ENCODE measurements at regions not wholly inside any gene's neighbourhood (a gene's known extent, or its start where the extent isn't known, plus 50 kb on each side); places are given as distances from the start of the nearest gene placed in this dataset.
A peak's percentile ranks its signal among the peaks of the same experiment; 100 is the strongest.
"Not testable (repeated sequence)": the region's sequence is repeated elsewhere in the genome, so short reads cannot be mapped to it uniquely, and the experiment has no call there.

- no peak for DNase-seq
Measured at GRCh38 chr2:144115739-144116291, 404.1 kb downstream of the ZEB2 start.

- no peak for DNase-seq
Measured at GRCh38 chr2:144114760-144115159, 405.2 kb downstream of the ZEB2 start.

- DNase-seq = peak; percentile 13
Measured at GRCh38 chr2:144111437-144111836, 408.5 kb downstream of the ZEB2 start.

DNA sequence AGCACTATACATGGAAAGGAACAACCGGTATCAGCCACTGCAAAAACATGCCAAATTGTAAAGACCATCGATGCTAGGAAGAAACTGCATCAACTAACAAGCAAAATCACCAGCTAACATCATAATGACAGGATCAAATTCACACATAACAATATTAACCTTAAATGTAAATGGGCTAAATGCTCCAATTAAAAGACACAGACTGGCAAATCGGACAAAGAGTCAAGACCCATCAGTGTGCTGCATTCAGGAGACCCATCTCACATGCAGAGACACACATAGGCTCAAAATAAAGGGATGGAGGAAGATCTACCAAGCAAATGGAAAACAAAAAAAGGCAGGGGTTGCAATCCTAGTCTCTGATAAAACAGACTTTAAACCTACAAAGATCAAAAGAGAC lies 413.8 kb downstream of the ZEB2 start:
- DNase-seq = not testable (repeated sequence)

GRCh38 chr2:144102386-144102785 lies 417.5 kb downstream of the ZEB2 start:
- no peak for DNase-seq

- no peak for DNase-seq
Measured at GRCh38 chr2:144099780-144100377, 420.0 kb downstream of the ZEB2 start.

GRCh38 chr2:144099340-144099739 lies 420.6 kb downstream of the ZEB2 start:
- no peak for DNase-seq

- peak; percentile 50 for DNase-seq
Measured at GRCh38 chr2:144097440-144098225, 422.3 kb downstream of the ZEB2 start.

GRCh38 chr2:144096531-144096930 lies 423.4 kb downstream of the ZEB2 start:
- DNase-seq = no peak

- DNase-seq = no peak
Measured at GRCh38 chr2:144094408-144095151, 425.3 kb downstream of the ZEB2 start.

GRCh38 chr2:144091622-144092021 lies 428.3 kb downstream of the ZEB2 start:
- DNase-seq = no peak

GRCh38 chr2:144088863-144089262 lies 431.1 kb downstream of the ZEB2 start:
- DNase-seq = no peak

DNA sequence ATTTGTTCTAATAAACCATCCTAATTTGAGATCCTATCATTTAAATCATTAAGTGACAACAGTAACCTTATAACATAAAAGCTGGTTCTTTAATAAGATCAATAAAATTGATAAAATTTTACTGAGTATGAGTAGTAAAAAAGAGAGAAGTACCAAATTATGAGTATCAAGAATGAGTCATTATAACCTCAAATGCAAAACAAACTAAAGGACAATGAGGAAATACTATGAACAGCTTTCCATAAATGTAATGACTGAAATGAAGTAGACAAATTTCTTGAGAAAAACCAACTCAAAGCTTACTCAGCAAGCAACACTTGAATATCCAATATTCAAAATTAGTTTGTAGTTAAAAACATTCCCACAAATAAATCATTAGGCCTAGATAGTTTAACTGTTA lies 433.0 kb downstream of the ZEB2 start:
- peak; percentile 22 for DNase-seq

DNA sequence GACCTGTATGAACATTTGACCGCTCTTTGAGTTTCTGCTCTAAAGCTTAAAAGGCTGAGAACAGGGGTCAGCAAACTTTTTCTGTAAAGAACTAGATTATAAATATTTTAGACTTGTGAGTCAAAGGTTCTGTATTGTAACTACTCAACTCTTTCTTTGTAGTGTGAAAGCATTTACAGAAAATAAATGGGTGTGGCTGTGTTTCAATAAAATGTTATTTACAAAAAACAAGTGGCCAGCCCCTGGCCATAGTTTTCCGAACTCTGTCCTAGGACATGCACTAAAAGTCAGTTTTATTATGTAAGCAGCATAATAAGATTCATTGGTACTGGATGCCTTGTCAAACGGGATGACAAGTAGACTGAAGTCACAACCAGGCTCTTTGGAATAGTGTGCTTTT lies 434.9 kb downstream of the ZEB2 start:
- no peak for DNase-seq

GRCh38 chr2:144084114-144084661 lies 435.7 kb downstream of the ZEB2 start:
- DNase-seq = no peak

DNA sequence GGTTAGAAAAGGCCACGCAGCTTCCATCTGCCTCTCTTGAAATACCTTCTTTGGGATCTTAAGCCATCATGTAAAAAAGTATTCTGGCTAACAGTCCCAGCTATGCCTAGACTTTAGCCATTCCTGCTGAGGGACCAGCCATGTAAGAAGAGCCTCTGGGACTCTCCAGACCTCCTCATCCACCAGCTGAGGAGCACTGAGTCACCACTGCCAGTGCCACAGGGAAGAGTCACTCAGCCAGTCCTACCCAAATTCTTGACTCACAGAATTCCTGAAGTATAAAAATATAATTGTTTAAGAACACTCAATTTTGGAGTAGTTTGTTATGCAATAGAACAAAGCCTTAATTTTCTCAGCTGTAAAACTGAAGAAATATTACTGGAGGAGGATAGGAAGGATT lies 436.7 kb downstream of the ZEB2 start:
- DNase-seq = no peak

DNA sequence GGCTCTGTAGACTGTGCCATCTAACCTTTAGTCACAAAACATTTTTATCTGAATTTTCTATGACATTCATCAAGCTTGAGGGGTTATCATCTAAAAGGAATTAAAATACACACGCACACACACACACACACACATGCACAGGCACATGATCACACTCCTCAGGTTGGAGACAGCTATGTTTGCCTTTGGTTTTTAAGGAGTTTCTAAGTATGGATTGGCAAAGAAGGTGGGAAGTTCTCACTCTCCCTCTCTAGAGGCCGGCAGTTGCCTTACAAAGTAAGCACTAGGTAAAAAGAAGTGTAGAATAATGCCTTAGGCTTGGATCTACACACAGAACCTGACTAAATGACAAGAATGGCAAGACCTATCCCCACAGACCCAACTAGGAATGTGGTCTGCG lies 437.1 kb downstream of the ZEB2 start:
- no peak for DNase-seq

DNA sequence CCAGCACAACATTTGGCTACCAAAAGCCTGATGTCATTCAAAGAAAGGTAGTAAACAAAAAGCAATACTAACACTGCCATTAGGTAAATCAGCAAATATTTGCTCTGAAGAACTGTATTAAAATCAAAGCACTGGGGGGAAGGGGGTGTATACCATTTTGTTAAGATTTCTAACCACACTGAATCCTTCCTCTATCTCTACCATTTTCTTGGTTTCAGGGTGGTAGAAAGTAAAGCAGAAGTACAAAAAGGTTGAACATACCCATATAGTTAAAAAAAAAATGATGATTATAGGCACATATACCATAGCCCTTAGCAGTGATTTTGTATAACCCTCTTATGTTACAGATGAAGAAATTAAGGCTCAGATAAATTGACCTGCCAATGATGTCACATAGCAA lies 437.6 kb downstream of the ZEB2 start:
- peak; percentile 6 for DNase-seq

DNA sequence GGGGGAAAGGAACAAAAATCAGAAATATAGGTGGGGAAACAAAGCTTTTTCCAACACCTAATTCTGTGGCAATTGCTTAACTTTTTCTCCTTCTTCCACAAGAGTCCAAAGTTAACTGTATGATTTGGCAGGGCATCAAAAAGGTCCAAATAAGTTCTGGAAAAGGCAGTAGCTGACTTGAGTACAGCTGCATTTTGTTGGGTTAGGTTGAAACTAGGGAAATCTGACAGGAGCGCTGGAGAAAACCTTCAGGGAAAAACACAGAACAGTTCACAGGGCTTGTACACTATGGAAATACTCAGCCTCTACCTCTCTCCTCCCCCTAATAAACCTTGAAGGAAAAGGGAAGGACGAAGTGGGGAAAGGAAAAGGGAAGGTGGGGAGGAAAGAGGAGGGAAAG lies 438.6 kb downstream of the ZEB2 start:
- no peak for DNase-seq

GRCh38 chr2:144079803-144080202 lies 440.1 kb downstream of the ZEB2 start:
- no peak for DNase-seq

DNA sequence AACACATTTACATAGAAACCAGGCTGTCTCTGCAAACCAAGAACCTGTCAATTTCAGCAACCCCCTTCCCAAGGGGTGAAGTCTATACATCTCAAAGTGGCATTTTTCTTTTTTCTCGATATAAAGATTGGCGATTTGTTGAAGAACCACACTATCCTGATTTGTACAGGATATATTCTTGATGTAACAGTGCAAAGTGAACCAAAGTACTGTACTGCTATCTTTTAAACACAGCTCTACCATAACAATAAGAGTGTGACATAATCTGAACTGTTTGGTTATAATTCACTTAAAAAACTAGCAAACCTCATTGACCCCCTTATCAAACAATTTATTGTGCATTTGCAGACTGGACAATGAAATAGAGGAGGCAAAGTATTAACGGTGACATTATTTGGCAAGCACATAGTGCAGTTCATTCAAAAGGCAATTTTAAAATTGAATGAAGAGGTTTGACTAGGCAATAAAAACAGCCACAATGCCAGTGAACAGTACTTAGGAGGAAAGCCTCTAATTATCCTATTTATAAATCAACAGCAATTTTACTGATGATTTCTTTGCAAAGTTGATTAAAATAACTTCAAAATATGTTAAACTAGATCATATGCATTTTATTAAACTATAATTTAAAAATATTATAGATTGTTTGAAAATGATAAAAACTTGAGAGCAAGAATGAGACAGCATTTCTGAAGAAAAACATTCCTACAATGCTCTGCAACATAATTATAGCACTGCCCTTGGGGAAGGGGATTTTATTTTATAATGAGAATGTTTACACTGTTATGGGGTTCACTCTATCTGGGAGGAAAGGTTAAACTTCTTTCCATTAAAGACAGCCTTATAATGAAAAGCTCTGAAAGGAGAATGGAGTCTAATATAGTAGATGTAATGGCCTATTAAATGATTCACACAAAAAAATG lies 440.9 kb downstream of the ZEB2 start:
- DNase-seq = no peak

- DNase-seq = no peak
Measured at GRCh38 chr2:144078106-144078505, 441.8 kb downstream of the ZEB2 start.
